Keratinocyte (primary cell): ENCODE measurements at regions not wholly inside any gene's neighbourhood (a gene's known extent, or its start where the extent isn't known, plus 50 kb on each side); places are given as distances from the start of the nearest gene placed in this dataset.

Experiments used
- EZH2 ChIP-seq: IDR thresholded peaks from one replicate; pipeline ENCODE4 v1.6.1; 2012; ENCODE audit warnings: inconsistent platforms, mild to moderate bottlenecking, low read length, moderate library complexity
- TF ChIP-seq, protein P1 (sequence below), 3 experiments: IDR thresholded peaks in 1 of 3; conservative IDR thresholded peaks in 1 of 3; optimal IDR thresholded peaks in 1 of 3; 2 replicates in 2 of 3; 3 replicates in 1 of 3; pipeline versions ENCODE3 to v1.5.1; 2011; ENCODE audit warnings: low read length in 3 of 3, mild to moderate bottlenecking in 3 of 3, moderate library complexity in 2 of 3, control low read depth in 1 of 3, inconsistent platforms in 1 of 3; ENCODE audit not compliant: insufficient read depth in 2 of 3; ENCODE audit errors: extremely low read depth in 1 of 3

- TF ChIP-seq, protein P1, sequence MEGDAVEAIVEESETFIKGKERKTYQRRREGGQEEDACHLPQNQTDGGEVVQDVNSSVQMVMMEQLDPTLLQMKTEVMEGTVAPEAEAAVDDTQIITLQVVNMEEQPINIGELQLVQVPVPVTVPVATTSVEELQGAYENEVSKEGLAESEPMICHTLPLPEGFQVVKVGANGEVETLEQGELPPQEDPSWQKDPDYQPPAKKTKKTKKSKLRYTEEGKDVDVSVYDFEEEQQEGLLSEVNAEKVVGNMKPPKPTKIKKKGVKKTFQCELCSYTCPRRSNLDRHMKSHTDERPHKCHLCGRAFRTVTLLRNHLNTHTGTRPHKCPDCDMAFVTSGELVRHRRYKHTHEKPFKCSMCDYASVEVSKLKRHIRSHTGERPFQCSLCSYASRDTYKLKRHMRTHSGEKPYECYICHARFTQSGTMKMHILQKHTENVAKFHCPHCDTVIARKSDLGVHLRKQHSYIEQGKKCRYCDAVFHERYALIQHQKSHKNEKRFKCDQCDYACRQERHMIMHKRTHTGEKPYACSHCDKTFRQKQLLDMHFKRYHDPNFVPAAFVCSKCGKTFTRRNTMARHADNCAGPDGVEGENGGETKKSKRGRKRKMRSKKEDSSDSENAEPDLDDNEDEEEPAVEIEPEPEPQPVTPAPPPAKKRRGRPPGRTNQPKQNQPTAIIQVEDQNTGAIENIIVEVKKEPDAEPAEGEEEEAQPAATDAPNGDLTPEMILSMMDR (optimal IDR thresholded peaks at IDR 0.05 in 1 of 3, IDR thresholded peaks at IDR 0.05 in 1 of 3, conservative IDR thresholded peaks at IDR 0.05 in 1 of 3; ENCODE audit: extremely low read depth in 1 of 3, insufficient read depth in 2 of 3, low read length in 3 of 3) = no peak
- no peak for TF ChIP-seq EZH2
These were observed 320.0 kb downstream of the HAPSTR1 start for GRCh38 chr16:9411426-9411825.
